ACC112 (cell line): ENCODE measurements at regions not wholly inside any gene's neighbourhood (a gene's known extent, or its start where the extent isn't known, plus 50 kb on each side); places are given as distances from the start of the nearest gene placed in this dataset.

ENCODE experiments used
- H2AFZ ChIP-seq: fragments of 200-600 bp; sonication (generic); one replicate; pipeline ENCODE4 v1.6.0; 2017; ENCODE audit warnings: antibody characterized with exemption, low read length; ENCODE audit not compliant: unreplicated experiment
- H3K27ac ChIP-seq: fragments of 200-600 bp; sonication (generic); 2 replicates; pipeline ENCODE4 v1.5.1; 2014; ENCODE audit warnings: low read depth, mild to moderate bottlenecking, antibody characterized with exemption, low read length, moderate library complexity
- H3K27me3 ChIP-seq: fragments of 200-600 bp; sonication (generic); 2 replicates; pipeline ENCODE4 v1.6.1; 2014; ENCODE audit warnings: mild to moderate bottlenecking, antibody characterized with exemption, low read length, moderate library complexity, mixed read lengths; ENCODE audit not compliant: insufficient read depth
- H3K36me3 ChIP-seq: fragments of 200-600 bp; sonication (generic); 2 replicates; pipeline ENCODE4 v1.6.1; 2016; ENCODE audit warnings: mild to moderate bottlenecking, antibody characterized with exemption, low read length, moderate library complexity, mixed read lengths; ENCODE audit not compliant: insufficient read depth
- H3K4me1 ChIP-seq: fragments of 200-600 bp; sonication (generic); one replicate; pipeline ENCODE4 v1.6.1; 2016; ENCODE audit warnings: low read length, mixed read lengths; ENCODE audit not compliant: insufficient read depth, unreplicated experiment, control insufficient read depth
- H3K4me3 ChIP-seq: fragments of 200-600 bp; sonication (generic); 2 replicates; pipeline ENCODE4 v1.5.1; 2014; ENCODE audit warnings: mild to moderate bottlenecking, low read depth, low read length
- H3K79me2 ChIP-seq: fragments of 200-600 bp; sonication (generic); one replicate; pipeline ENCODE4 v1.6.0; 2016; ENCODE audit warnings: low read length; ENCODE audit not compliant: control insufficient read depth, unreplicated experiment, insufficient read depth

DNA sequence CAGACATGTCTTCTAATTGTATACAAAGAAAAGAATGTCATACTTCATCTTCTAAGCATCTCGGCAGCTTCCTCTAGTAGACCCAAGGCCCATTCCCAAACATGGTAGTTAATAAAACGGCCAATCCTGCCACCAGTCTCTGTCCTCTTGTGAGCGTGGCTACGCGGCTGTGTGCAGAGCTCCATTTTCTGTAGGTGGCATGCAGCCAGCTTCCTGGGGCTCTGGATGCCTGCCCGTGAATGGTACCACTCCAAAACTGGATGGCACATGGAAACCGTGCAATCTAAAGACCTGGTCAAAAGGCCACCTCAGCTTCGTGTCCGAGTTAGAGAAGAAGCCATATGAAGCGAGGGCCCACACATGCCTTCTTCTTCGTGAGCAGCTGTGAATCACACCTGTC is 110.7 kb downstream of the SIPA1L2 start:
- Histone ChIP-seq H3K4me1 (peaks cover 22% of the 10 kb centered on the region), H3K4me3 (no peak overlapping the region), H3K79me2 (no peaks in the 10 kb centered on the region), H3K36me3 (no peaks in the 10 kb centered on the region), H2AFZ (no peak overlapping the region), H3K27me3 (no peaks in the 10 kb centered on the region), H3K27ac (no peak overlapping the region)

DNA sequence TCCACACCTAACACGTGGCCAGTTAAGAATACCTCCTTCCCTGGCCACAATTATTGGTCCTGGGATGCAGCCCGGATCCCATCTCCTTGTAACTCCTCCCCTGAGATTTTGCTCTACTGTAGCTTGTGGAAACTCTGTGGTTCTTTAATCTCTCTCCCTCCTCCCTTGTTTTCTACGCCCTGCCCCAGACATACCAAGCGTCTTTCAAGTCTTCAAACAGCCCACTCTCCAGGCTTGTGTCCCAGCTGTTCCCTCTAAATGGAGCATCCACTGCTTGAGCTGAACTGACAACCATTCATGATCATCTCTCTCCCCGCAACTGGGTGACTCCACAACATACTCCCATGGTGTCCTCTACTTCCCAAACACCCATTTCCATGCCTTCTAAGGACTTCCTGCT is 111.6 kb downstream of the SIPA1L2 start:
- Histone ChIP-seq H3K4me1 (peaks cover 14% of the 10 kb centered on the region), H2AFZ (no peak overlapping the region), H3K36me3 (no peaks in the 10 kb centered on the region), H3K27ac (no peak overlapping the region), H3K27me3 (no peaks in the 10 kb centered on the region), H3K4me3 (no peak overlapping the region), H3K79me2 (no peaks in the 10 kb centered on the region)

- Histone ChIP-seq H3K27ac (no peak overlapping the region), H3K27me3 (no peaks in the 10 kb centered on the region), H2AFZ (no peak overlapping the region), H3K36me3 (no peaks in the 10 kb centered on the region), H3K79me2 (no peaks in the 10 kb centered on the region), H3K4me3 (no peak overlapping the region), H3K4me1 (peaks cover 8% of the 10 kb centered on the region)
Measured at GRCh38 chr1:232517204-232517603, 112.7 kb downstream of the SIPA1L2 start.

DNA sequence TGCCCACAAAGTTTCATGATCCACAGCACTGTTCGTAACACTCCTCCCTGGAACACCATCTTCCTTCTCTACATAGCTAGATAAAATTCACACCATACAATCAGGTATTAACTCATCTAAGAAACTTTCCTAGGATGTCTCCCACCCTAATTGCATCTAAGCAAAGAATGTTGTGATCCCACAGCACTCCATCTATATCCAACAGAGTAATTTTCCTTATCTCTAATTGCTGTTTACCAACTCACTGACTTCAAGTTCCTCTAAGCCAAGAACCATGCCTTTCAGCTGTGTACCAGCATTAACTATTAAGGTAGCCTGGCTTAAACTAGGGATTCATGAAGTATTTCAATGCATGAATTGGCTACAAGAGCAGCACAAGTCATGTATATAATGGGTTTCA is 114.2 kb downstream of the SIPA1L2 start:
- Histone ChIP-seq H3K79me2 (no peaks in the 10 kb centered on the region), H2AFZ (no peak overlapping the region), H3K27me3 (no peaks in the 10 kb centered on the region), H3K27ac (no peak overlapping the region), H3K4me3 (no peak overlapping the region), H3K36me3 (no peaks in the 10 kb centered on the region), H3K4me1 (peaks cover 4% of the 10 kb centered on the region)

DNA sequence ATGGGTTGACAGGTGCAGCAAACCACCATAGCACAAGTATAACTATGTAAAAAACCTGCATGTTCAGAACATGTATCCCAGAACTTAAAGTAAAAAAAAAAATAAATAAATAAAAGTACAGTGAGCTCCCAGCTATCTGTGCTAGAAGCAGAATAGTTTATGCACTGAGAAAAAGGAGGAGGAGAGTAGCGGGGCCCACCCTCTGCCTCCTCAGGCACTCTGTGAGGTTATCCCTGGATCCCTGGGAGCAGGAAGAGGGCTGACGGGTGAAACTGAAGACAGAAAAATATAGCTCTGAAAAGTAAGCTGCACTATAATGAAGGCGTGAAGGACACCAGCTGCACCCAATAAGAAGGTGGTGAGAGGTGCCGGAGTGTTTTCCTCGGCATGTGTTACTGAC is 117.2 kb downstream of the SIPA1L2 start:
- Histone ChIP-seq H3K36me3 (no peaks in the 10 kb centered on the region), H2AFZ (no peak overlapping the region), H3K4me3 (no peak overlapping the region), H3K79me2 (no peaks in the 10 kb centered on the region), H3K27me3 (no peaks in the 10 kb centered on the region), H3K4me1 (peaks cover 10% of the 10 kb centered on the region), H3K27ac (no peak overlapping the region)

DNA sequence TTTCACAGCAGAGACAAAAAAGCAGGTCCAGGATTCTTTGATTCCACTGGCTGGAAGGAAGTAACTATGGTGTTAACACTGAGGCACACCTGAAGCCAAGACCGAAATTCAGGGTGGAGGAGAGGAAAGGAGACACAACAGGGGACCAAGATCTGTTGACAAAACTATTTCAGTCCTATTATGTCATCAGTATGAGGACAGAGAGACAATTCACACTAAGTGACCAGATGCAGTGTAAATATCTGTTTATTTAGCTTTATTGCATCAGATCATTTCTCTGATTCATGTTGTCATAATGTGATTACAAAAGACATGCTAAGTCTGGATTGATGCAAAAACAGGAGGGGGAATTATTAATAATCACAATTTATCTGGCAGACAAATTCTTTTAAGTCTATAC is 118.8 kb downstream of the SIPA1L2 start:
- Histone ChIP-seq H3K27me3 (no peaks in the 10 kb centered on the region), H3K36me3 (no peaks in the 10 kb centered on the region), H2AFZ (no peak overlapping the region), H3K79me2 (no peaks in the 10 kb centered on the region), H3K4me3 (peak overlapping the region; percentile 17; the same call in 1 of the 2 replicates), H3K4me1 (peaks cover 10% of the 10 kb centered on the region), H3K27ac (peak overlapping the region; percentile 67)

DNA sequence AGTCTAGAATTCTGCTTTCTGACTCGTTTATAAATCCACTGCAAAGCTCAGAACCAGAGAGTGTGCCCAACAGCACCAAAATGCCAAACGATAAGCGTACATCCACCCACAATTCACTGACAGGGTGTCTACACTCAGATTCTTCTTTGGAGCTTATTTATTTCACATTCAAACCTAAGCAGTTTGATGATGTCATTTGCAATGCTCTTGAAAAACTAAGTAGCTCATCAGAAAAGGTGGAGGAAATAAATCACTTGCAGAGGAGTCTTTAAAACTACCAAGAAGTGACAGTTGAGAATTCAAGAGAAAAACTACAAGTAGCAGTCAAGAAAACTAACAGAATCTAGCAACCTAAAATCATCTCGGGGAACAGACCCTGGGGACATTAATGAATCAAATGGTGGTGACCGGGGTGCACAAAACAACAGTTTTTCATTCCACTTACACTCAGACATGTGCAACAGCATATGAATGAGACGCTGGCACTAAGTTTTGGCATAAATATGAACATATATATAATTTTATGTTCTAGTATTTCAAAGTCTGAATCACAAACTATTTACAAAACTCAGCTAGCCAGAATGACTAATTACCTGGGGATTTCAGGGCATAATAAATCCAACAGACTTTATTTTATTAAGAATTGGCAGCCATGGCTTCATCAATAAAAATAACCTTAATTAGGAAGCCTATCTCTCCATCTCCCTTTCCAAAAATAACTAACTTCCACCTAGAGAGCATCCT is 119.4 kb downstream of the SIPA1L2 start:
- Histone ChIP-seq H3K27me3 (no peaks in the 10 kb centered on the region), H2AFZ (no peak overlapping the region), H3K79me2 (no peaks in the 10 kb centered on the region), H3K36me3 (no peaks in the 10 kb centered on the region), H3K27ac (peak overlapping the region; percentile 67), H3K4me3 (peak overlapping the region; percentile 17; the same call in 1 of the 2 replicates), H3K4me1 (peaks cover 10% of the 10 kb centered on the region)

DNA sequence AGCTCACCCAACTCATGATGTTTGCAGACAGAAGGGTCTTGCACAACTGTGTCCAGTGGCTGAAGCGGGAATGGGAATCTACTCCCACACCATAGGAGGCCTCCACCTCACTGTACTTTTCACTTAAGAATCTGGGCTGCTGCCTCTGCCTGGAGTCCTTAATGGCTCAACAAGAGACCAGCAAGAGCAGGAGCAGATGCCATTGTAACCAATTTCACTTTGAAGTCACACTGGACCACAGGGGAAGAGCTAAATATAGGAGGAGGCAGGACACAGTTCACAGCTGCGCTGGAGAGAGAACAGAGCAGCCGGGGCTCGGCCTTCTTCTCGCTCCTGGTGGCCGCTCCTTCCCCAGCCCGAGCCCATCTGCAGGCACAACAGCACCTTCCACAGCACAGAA is 120.4 kb downstream of the SIPA1L2 start:
- H3K27ac ChIP-seq = no peak overlapping the region
- H3K36me3 ChIP-seq = no peaks in the 10 kb centered on the region
- H3K27me3 ChIP-seq = no peaks in the 10 kb centered on the region
- H2AFZ ChIP-seq = no peak overlapping the region
- no peak overlapping the region for H3K4me3 ChIP-seq
- no peaks in the 10 kb centered on the region for H3K79me2 ChIP-seq
- H3K4me1 ChIP-seq = peaks cover 10% of the 10 kb centered on the region

GRCh38 chr1:232508130-232508701 is 121.7 kb downstream of the SIPA1L2 start:
- H3K36me3 ChIP-seq = no peaks in the 10 kb centered on the region
- H3K4me3 ChIP-seq = no peak overlapping the region
- no peaks in the 10 kb centered on the region for H3K79me2 ChIP-seq
- no peak overlapping the region for H3K27ac ChIP-seq
- H2AFZ ChIP-seq = no peak overlapping the region
- no peaks in the 10 kb centered on the region for H3K27me3 ChIP-seq
- H3K4me1 ChIP-seq = peaks cover 10% of the 10 kb centered on the region

- H3K4me1 ChIP-seq = peaks cover 10% of the 10 kb centered on the region
- no peaks in the 10 kb centered on the region for H3K79me2 ChIP-seq
- H3K4me3 ChIP-seq = no peak overlapping the region
Measured at GRCh38 chr1:232507571-232507970, 122.4 kb downstream of the SIPA1L2 start.

GRCh38 chr1:232505884-232506283 is 124.0 kb downstream of the SIPA1L2 start:
- Histone ChIP-seq H3K79me2 (no peaks in the 10 kb centered on the region), H3K27ac (no peak overlapping the region), H3K4me3 (no peak overlapping the region)

More at GRCh38 chr1:232507571-232507970, 122.4 kb downstream of the SIPA1L2 start:
- no peak overlapping the region for H2AFZ ChIP-seq
- H3K27me3 ChIP-seq = no peaks in the 10 kb centered on the region
- no peaks in the 10 kb centered on the region for H3K36me3 ChIP-seq
- no peak overlapping the region for H3K27ac ChIP-seq

More at GRCh38 chr1:232505884-232506283, 124.0 kb downstream of the SIPA1L2 start:
- Histone ChIP-seq H3K4me1 (peaks cover 7% of the 10 kb centered on the region), H3K27me3 (no peaks in the 10 kb centered on the region), H2AFZ (no peak overlapping the region), H3K36me3 (no peaks in the 10 kb centered on the region)
